PC-3 (cell line): ENCODE measurements at regions not wholly inside any gene's neighbourhood (a gene's known extent, or its start where the extent isn't known, plus 50 kb on each side); places are given as distances from the start of the nearest gene placed in this dataset.

Experiments
- EZH2 ChIP-seq: fragments of 300-600 bp; sonication (generic); IDR thresholded peaks from one replicate; pipeline ENCODE4 v1.6.1; 2017; ENCODE audit warnings: antibody characterized with exemption, mild to moderate bottlenecking, low read length; ENCODE audit not compliant: unreplicated experiment
- EZH2phosphoT487 ChIP-seq: fragments of 300-600 bp; sonication (generic); IDR thresholded peaks from 2 replicates; pipeline ENCODE4 v1.6.1; 2018; ENCODE audit warnings: mild to moderate bottlenecking, antibody characterized with exemption, low read length, borderline replicate concordance
- TF ChIP-seq, protein P1 (sequence below): fragments of 300-600 bp; sonication (generic); conservative IDR thresholded peaks from 2 replicates; pipeline ENCODE4 v1.5.1; 2017; ENCODE audit warnings: antibody characterized with exemption, low read depth, mild to moderate bottlenecking, low read length

DNA sequence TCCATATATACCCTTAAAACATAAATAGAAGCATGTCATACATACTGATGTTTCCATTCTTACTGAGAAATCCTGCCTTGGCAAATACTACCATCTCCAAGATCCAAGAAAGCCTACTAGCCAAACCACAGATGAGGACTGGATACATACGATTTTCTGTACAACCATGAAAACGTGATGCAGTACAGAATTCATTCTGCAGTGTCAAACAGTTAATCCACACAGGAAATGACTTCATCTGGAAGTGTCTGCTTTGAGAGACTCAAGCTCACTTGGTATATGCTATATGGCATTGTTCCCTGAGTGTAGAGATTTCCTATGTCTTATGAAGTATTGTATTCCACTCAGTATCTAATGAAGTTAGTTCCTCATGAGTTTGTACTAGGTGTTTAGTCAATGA is 94.3 kb downstream of the CT47B1 start:
- TF ChIP-seq, protein P1, sequence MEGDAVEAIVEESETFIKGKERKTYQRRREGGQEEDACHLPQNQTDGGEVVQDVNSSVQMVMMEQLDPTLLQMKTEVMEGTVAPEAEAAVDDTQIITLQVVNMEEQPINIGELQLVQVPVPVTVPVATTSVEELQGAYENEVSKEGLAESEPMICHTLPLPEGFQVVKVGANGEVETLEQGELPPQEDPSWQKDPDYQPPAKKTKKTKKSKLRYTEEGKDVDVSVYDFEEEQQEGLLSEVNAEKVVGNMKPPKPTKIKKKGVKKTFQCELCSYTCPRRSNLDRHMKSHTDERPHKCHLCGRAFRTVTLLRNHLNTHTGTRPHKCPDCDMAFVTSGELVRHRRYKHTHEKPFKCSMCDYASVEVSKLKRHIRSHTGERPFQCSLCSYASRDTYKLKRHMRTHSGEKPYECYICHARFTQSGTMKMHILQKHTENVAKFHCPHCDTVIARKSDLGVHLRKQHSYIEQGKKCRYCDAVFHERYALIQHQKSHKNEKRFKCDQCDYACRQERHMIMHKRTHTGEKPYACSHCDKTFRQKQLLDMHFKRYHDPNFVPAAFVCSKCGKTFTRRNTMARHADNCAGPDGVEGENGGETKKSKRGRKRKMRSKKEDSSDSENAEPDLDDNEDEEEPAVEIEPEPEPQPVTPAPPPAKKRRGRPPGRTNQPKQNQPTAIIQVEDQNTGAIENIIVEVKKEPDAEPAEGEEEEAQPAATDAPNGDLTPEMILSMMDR = no peak
- no peak for TF ChIP-seq EZH2
- TF ChIP-seq EZH2phosphoT487 = no peak
